ENCODE measurements at regions not wholly inside any gene's neighbourhood (a gene's known extent, or its start where the extent isn't known, plus 50 kb on each side); places are given as distances from the start of the nearest gene placed in this dataset.

GRCh38 chrX:145886469-145886868 is 68.8 kb downstream of the SLITRK2 start:
- TF ChIP-seq CTCF (conservative IDR thresholded peaks at IDR 0.05; ENCODE audit: low read length), result no peak
- TF ChIP-seq EZH2phosphoT487 (IDR thresholded peaks at IDR 0.05; ENCODE audit: borderline replicate concordance), result no peak
